Activated naive CD4-positive, alpha-beta T cell treated with anti-CD3 and anti-CD28 coated beads, Interleukin-2, amount 50 U/mL, for 16 hours (primary cell): ENCODE measurements at regions not wholly inside any gene's neighbourhood (a gene's known extent, or its start where the extent isn't known, plus 50 kb on each side); places are given as distances from the start of the nearest gene placed in this dataset.
"Not testable (repeated sequence)": the region's sequence is repeated elsewhere in the genome, so short reads cannot be mapped to it uniquely, and the experiment has no call there.

ENCODE experiments used
- DNase-seq: peaks from one replicate; pipeline ENCODE4 v3.0.0-alpha.2; 2020

DNA sequence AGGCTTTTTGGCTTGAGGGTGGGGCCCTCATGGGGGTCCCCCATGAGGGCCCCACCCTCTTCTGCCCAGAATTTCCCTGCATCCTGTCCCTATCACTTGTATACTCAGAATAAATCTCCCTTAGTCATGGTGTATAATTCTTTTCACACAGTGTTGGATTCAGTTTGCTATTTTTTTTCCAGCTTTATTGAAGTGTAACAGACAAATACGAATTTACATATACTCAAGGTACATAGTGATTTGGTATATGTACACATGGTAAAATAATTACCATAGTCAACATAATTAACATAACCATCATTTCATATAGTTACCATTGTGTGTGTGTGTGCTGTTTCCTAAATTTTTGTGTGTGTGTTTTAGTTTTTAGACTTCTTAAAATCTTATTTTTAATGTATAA lies 289.4 kb downstream of the CNTNAP3B start:
- not testable (repeated sequence) for DNase-seq

GRCh38 chr9:41838953-41839352 lies 290.3 kb downstream of the CNTNAP3B start:
- DNase-seq, result not testable (repeated sequence)

DNA sequence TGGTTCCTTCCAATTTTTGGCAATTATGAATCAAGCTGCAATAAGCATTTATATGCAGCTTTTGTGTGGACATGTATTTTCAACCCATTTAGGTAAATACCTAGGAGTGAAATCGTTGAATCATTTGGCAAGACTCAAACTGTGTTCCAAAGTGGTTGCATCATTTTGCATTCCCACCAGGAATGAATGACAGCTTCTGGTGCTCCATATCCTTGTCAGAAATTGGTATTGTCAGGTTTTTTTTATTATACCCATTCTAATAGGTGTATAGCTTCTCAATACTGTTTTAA lies 290.7 kb downstream of the CNTNAP3B start:
- not testable (repeated sequence) for DNase-seq

DNA sequence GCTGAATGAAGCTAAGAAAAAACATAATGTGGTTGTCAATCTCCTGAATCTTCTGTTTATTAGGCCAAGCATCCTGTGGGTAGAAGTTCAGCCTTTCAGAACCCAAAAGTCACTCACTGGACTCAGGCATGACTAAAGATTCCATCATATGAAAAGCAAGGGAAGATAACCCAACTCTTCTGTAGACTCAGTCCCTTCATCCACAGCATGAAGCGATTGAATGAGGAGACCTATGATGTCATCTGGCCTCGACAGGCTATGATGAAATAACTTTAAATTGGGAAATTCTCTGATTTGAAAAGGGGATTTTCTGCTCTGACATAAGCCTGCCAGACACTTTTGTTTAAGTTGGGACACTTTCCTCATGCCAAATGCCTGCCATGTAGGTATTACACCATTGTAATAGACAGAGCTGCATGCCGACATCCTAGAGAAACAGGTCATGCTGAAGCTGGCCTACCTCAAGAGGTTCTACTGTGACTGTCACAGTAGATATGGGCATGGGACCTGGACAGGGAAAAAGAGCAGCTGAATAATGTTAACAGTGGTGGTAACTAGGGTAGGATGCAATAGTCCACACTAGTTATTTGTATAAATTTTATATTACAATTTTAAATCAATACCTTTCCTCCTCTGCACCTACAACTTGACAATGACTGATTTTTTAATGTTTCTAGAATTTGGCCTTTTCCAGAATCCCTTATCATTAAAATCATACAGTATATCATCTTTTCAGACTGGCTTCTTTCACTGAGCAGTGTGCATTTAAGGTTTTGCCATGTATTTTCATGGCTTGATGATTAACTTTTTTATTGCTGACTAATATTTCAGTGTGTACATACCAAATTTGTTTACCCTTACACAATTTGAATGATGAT lies 291.3 kb downstream of the CNTNAP3B start:
- DNase-seq, result not testable (repeated sequence)

DNA sequence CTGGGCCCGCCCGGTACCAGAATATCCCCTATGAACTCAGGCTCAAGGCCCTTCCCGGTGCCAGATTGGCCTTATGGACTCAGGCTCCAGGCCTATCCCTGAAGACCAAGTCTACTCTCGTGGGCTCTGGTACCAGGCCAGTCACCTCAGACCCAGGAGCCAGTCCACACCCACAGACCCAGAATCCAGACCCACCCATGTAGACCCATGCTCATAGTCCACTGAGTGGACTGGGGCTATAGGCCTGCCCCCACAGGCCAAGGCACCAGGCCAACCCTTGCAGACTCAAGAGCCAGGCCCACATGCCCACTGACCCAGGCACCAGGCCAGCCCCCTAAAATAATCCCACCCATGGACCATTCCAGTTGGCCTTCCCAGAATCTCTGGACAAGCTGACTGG lies 296.1 kb downstream of the CNTNAP3B start:
- not testable (repeated sequence) for DNase-seq

- DNase-seq, result not testable (repeated sequence)
Measured at GRCh38 chr9:41824723-41825122, 304.5 kb downstream of the CNTNAP3B start.

- DNase-seq, result not testable (repeated sequence)
Measured at GRCh38 chr9:41802706-41803105, 326.5 kb downstream of the CNTNAP3B start.

DNA sequence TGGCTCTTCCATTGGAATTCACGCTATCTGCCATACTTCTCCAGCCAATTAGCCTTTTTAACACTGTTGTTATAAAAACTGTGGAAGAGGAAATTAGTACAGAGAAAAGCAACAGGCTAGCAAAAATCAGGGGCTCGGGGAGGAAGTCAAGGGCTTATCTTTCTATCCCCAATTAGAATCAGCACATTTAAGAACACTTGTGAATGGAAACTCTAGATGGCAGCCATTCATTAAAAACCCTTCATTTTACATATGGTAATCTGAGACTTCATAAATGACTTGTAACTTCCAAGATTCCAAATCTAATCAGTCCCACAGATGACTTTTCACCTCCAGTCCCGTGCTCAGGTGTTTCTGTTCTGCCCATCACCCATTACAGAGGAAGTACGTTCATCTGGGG lies 330.5 kb downstream of the CNTNAP3B start:
- not testable (repeated sequence) for DNase-seq

DNA sequence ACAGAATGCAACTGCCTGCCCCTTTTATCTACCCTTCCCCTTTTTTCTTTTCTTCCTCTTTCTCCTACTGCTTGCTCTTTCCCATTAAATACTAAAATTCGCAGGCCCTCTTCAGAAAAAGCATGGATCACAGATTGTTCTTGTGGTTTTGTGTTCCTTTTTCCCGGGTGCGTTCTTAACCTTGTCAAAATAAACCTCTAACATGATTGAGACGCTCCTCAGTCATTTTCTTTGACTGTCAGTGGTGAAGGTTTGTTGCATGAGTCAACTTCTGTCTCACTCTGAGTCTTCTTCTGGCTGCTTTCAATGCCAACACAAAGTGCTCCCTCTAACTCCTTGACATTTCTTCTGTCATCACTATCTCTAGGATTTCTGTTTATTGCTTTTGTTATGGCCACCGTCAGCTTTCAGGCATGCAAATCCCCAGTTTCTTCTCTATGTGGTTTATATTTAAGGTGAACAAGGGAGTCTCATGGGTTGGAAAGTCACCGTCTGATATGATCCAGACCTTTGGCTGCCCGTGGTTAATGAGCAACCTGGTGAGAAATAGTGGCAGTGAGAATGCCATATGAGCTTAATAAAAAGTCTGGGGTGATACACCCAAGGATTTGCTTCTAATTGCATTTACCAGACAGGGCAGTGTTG lies 338.4 kb downstream of the CNTNAP3B start:
- not testable (repeated sequence) for DNase-seq

DNA sequence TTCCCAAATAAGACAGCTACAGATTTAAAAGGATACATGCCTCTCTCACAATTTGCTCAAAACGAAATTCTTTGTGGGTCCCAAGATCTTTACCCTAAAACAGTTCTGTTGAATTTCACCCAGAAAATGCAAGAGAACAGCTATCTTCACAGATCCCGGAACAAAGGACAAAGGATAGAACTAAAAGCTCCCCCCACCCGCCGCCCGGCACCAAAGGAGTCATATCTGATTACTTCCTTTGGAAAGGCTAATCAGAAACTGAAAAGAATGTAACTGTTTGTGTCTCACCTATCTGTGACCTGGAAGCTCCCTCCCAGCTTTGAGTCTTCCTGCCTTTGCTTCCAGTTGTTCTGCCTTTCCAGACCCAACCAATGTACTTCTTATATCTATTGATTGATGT lies 339.2 kb downstream of the CNTNAP3B start:
- not testable (repeated sequence) for DNase-seq

DNA sequence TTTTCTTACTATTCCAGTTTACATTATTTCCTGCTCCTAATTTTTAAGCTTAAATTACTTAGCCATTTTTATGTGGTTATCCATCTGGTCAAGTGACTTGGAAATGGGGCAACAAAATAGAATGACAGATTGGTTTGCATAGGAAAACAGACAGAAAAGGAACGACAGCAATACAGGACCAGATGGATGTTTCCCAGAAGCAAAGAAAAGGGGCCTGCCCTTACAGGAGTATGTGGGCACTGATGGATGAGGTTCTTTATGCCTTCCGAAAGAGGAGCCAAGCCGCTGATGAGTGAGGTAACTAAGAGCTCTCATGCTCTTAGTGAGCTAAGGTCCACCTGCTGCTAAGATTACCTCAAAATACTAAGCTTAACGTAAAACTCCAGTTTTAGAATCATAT lies 339.8 kb downstream of the CNTNAP3B start:
- DNase-seq, result not testable (repeated sequence)

DNA sequence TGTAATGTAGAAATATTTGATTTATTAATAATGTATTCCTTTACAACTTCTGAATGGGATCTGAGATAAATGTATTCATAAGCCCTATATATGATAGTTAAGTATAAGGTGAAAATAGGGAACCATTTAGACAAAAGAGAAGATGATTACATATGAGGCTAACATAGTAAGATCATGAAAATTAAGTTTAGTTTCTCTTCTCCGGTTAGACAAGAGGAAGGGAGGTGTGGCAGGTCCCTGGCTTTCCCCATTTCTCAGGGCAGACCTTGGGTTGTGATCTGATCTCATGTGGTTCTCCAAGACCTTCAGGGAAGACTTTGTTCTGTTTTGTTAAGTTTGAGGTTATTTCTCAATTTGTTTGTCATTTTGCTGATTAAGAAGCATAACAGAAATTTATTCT lies 341.3 kb downstream of the CNTNAP3B start:
- not testable (repeated sequence) for DNase-seq

DNA sequence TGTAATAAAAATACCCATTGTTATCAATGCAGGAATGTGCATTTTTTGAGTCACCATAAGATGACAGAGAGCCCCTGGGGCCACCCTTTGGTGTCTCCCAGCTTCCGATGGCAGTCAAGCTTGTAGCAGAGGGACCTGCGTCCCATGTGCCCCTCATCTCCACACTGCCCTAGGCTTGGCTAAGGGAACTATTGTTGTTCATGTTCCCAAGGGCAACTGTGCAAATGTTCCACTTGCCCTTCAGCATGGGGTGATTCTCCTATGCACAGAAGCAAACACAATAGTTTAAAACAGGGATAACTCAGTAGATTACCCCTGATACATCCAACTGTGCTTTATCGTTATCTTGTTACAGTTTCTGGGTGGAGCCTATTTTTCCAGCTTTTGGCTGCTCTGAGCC lies 342.0 kb downstream of the CNTNAP3B start:
- DNase-seq, result not testable (repeated sequence)

DNA sequence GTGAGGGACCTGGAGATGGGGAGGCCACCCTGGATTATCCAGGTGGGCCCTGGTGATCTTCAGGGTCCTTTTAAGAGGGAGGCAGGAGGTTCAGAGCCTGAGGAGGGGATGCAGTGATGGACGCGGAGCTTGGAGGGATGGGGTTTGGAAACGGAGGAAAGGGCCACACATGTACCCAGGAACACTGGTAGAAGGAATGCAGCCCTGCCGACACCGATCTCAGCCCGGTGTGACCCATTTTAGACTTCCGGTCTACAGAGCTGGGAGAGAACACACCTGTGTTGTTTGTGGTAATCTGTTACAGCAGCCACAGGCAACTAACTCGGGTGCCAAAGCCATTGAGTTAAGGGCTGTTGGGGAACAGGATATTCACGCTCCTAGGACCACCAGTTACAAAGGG lies 345.2 kb downstream of the CNTNAP3B start:
- DNase-seq, result not testable (repeated sequence)

- not testable (repeated sequence) for DNase-seq
Measured at GRCh38 chr9:41783070-41783810, 346.0 kb downstream of the CNTNAP3B start.

DNA sequence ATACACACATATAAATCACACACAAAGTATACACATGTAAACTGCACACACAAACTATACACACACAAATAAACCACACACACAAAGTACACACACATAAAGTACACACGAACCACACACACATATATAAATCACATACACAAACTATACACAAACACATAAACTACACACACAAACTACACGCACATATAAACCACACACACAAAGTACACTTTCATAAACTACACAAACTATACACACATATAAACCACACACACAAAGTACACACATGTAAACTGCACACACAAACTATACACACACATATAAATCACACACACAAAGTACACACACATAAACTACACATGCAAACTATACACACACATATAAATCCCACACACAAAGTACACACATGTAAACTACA lies 347.3 kb downstream of the CNTNAP3B start:
- DNase-seq, result not testable (repeated sequence)

DNA sequence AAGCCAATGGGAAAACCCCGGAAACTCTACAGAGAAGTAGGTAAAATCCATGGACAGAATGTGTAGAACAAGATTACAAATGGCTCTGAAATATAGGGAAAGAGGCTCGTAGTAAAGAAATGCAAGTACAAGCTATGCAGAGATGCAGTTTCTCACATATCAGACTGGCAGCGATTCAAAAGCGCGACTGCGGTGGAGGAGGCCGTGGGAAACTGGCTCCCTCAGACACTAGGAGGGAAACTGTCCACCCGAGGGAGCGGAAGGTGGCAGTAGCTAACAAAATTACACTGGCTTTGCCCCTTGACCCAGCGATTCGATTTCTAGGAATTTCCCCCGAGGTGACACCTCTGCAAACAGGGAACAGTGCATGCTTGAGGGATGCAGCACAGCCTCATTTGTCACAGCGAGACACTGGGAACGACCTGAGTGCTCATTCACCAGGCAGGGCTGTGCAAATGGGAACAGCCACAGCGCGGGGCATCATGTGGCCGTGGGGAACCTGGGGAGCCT lies 349.3 kb downstream of the CNTNAP3B start:
- DNase-seq, result not testable (repeated sequence)

GRCh38 chr9:41779192-41779591 lies 350.0 kb downstream of the CNTNAP3B start:
- not testable (repeated sequence) for DNase-seq

DNA sequence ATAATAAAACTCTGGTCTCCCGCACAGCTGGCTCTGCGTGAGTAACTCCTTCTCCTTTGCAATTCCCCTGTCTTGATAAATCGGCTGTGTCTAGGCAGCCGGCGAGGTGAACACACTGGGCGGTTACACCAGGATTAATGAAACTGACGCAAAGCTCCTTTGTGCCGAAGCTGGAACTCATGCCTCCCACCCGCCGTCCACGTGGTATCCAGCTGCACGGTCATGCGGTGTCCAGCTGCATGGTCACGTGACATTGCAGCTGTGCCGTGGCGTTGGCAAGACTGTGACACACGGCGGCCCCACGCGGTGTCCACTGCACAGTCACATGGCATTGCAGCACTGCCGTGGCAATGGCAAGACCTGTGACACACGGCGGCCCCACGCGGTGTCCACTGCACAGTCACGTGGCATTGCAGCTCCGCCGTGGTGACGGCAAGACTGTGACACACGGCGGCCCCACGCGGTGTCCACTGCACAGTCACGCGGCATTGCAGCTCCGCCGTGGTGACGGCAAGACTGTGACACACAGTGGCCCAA lies 350.6 kb downstream of the CNTNAP3B start:
- not testable (repeated sequence) for DNase-seq

- not testable (repeated sequence) for DNase-seq
Measured at GRCh38 chr9:41777536-41777935, 351.7 kb downstream of the CNTNAP3B start.

- not testable (repeated sequence) for DNase-seq
Measured at GRCh38 chr9:41772541-41772940, 356.7 kb downstream of the CNTNAP3B start.

- DNase-seq, result not testable (repeated sequence)
Measured at GRCh38 chr9:41771693-41772092, 357.5 kb downstream of the CNTNAP3B start.

- DNase-seq, result not testable (repeated sequence)
Measured at GRCh38 chr9:41754822-41755221, 374.4 kb downstream of the CNTNAP3B start.
